GM21381 (cell line): ENCODE measurements at regions not wholly inside any gene's neighbourhood (a gene's known extent, or its start where the extent isn't known, plus 50 kb on each side); places are given as distances from the start of the nearest gene placed in this dataset.
"Not testable (repeated sequence)": the region's sequence is repeated elsewhere in the genome, so short reads cannot be mapped to it uniquely, and the experiment has no call there.

Experiments used
- ATAC-seq: cut with Tn5 transposase; IDR thresholded peaks from one replicate; pipeline ENCODE4 v1.9.1; 2021; ENCODE audit warnings: mild to moderate bottlenecking, moderate library complexity; ENCODE audit not compliant: unreplicated experiment

- ATAC-seq: no peak
Observed at GRCh38 chr2:144759746-144760145, 239.8 kb upstream of the ZEB2 start.

- ATAC-seq: not testable (repeated sequence)
Observed at GRCh38 chr2:144758196-144758595, 238.3 kb upstream of the ZEB2 start.

- ATAC-seq: no peak
Observed at GRCh38 chr2:144753416-144753815, 233.5 kb upstream of the ZEB2 start.

GRCh38 chr2:144751142-144751905, 231.4 kb upstream of the ZEB2 start:
- ATAC-seq: no peak

GRCh38 chr2:144749188-144749587, 229.3 kb upstream of the ZEB2 start:
- ATAC-seq: no peak

GRCh38 chr2:144748443-144748842, 228.5 kb upstream of the ZEB2 start:
- ATAC-seq: no peak

GRCh38 chr2:144747571-144747970, 227.7 kb upstream of the ZEB2 start:
- ATAC-seq: no peak

GRCh38 chr2:144745424-144745823, 225.5 kb upstream of the ZEB2 start:
- ATAC-seq: no peak

GRCh38 chr2:144738749-144739148, 218.8 kb upstream of the ZEB2 start:
- ATAC-seq: no peak

GRCh38 chr2:144730711-144731110, 210.8 kb upstream of the ZEB2 start:
- no peak for ATAC-seq

- not testable (repeated sequence) for ATAC-seq
Observed at GRCh38 chr2:144724460-144724859, 204.5 kb upstream of the ZEB2 start.

- ATAC-seq: no peak
Observed at GRCh38 chr2:144718376-144718775, 198.5 kb upstream of the ZEB2 start.

- no peak for ATAC-seq
Observed at GRCh38 chr2:144715992-144716391, 196.1 kb upstream of the ZEB2 start.

- no peak for ATAC-seq
Observed at GRCh38 chr2:144713410-144713809, 193.5 kb upstream of the ZEB2 start.

- no peak for ATAC-seq
Observed at GRCh38 chr2:144712550-144712940, 192.6 kb upstream of the ZEB2 start.

GRCh38 chr2:144711630-144712549, 192.0 kb upstream of the ZEB2 start:
- no peak for ATAC-seq

GRCh38 chr2:144711084-144711483, 191.2 kb upstream of the ZEB2 start:
- ATAC-seq: no peak

GRCh38 chr2:144708626-144709025, 188.7 kb upstream of the ZEB2 start:
- no peak for ATAC-seq

GRCh38 chr2:144707736-144708326, 187.9 kb upstream of the ZEB2 start:
- ATAC-seq: no peak

GRCh38 chr2:144706647-144707046, 186.7 kb upstream of the ZEB2 start:
- ATAC-seq: no peak
